ENCODE measurements at regions not wholly inside any gene's neighbourhood (a gene's known extent, or its start where the extent isn't known, plus 50 kb on each side); places are given as distances from the start of the nearest gene placed in this dataset.

DNA sequence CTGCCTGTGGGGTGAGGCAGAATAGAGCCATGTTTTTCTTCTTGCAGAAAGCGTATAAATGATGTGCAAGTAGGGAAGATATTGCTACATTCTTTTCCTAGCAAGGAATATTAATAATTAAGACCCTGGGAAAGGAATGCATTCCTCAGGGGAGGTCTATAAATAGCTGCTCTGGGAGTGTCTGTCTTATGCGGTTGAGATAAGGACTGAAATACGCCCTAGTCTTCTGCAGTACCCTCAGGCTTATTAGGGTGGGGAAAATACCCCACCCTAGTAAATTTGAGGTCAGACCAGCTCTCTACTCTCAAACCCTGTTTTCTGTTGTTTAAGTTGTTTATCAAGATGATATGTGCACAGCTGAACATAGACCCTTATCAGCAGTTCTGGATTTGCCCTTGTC, 155.9 kb upstream of the HMCN1 start:
- POLR2A ChIA-PET, result no interaction called here
- TF ChIP-seq, protein P1, sequence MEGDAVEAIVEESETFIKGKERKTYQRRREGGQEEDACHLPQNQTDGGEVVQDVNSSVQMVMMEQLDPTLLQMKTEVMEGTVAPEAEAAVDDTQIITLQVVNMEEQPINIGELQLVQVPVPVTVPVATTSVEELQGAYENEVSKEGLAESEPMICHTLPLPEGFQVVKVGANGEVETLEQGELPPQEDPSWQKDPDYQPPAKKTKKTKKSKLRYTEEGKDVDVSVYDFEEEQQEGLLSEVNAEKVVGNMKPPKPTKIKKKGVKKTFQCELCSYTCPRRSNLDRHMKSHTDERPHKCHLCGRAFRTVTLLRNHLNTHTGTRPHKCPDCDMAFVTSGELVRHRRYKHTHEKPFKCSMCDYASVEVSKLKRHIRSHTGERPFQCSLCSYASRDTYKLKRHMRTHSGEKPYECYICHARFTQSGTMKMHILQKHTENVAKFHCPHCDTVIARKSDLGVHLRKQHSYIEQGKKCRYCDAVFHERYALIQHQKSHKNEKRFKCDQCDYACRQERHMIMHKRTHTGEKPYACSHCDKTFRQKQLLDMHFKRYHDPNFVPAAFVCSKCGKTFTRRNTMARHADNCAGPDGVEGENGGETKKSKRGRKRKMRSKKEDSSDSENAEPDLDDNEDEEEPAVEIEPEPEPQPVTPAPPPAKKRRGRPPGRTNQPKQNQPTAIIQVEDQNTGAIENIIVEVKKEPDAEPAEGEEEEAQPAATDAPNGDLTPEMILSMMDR (IDR thresholded peaks at IDR 0.05), result no peak
- Mint-ChIP-seq H3K4me3 (no peak overlapping the region), H3K27me3 (no peaks in the 10 kb centered on the region), H3K9me3 (peaks cover 26% of the 10 kb centered on the region), H3K36me3 (ENCODE audit: low read depth) (peaks cover 3% of the 10 kb centered on the region), H3K4me1 (peaks cover 14% of the 10 kb centered on the region), H3K27ac (no peak overlapping the region)
- DNase-seq (no peak), ATAC-seq (ENCODE audit: low read depth) (no peak)
- CTCF ChIA-PET, result interaction anchor here (1.2 kb wide), 1 partner anchor 92 kb away, joined by 3 read pairs; no protein-coding TSS in a partner anchor
- intact Hi-C loops (cut with micrococcal nuclease), result no loop called here

DNA sequence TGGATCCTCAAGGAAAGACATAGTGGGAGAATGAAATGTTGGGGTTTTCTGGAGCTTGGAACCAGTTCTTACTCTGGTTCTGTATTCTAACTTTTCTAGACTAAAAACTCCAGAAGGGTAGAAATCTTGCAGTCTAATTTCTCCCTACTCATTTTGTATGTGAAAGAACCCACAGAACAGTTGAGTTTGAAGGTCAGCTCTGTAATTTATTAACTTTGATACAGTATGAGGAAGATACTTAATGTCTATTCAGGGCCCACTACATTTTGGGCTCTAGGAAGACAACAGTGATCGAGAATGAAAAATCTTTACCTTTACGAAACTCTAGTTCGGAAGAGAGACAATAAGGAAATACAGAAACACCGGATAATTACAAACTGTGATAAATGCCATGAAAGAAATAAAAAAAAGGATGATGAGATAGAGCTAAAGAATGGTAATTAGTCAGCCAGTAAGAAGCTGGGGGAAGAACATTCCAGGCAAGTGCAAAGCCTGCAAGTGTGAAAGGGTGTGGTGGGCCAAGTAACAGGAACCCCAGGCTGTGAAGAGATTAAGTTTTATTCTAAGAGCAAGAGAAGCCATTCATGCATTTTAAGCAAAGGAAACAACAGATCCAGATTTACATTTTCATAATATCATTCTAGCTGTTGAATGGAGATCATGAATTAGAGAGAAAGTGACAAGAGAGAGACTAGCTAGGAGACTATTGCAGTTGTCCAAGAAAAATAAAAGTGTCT, 159.9 kb upstream of the HMCN1 start:
- POLR2A ChIA-PET, result no interaction called here
- intact Hi-C loops (cut with micrococcal nuclease), result no loop called here
- H3K27ac Mint-ChIP-seq, result peak overlapping the region; percentile 56

DNA sequence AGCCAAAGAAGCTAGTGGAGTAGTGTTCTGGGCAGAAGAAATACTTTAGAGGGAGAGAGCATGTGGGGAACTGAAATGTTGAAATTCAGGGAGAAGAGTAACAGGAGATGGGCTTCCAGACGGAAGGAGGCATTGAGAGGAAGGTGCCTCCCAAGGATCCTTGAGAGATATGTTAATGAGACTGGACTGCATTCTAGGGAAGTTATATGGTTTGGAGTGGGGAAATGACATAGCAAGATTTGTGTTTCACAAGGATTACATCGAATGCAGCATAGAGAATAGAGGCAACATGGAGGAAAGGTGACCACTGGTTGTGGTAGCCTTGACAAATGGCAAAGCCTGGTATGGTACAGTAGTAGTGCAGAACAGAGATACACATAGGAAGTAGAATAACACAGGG, 160.5 kb upstream of the HMCN1 start:
- intact Hi-C loops (cut with micrococcal nuclease), result no loop called here

More for the DNA sequence above, 159.9 kb upstream of the HMCN1 start:
- Mint-ChIP-seq H3K27me3 (no peaks in the 10 kb centered on the region), H3K36me3 (ENCODE audit: low read depth) (peaks cover 3% of the 10 kb centered on the region), H3K4me3 (peak overlapping the region; percentile 12), H3K9me3 (peaks cover 10% of the 10 kb centered on the region), H3K4me1 (peaks cover 22% of the 10 kb centered on the region)
- ATAC-seq (ENCODE audit: low read depth) (peak; percentile 56), DNase-seq (no peak)
- CTCF ChIA-PET, result interaction anchor here (1.0 to 1.1 kb wide), 2 partner anchors 22 to 47 kb away, joined by 3 read pairs; no protein-coding TSS in a partner anchor
- TF ChIP-seq, protein P1 (IDR thresholded peaks at IDR 0.05), result no peak

DNA sequence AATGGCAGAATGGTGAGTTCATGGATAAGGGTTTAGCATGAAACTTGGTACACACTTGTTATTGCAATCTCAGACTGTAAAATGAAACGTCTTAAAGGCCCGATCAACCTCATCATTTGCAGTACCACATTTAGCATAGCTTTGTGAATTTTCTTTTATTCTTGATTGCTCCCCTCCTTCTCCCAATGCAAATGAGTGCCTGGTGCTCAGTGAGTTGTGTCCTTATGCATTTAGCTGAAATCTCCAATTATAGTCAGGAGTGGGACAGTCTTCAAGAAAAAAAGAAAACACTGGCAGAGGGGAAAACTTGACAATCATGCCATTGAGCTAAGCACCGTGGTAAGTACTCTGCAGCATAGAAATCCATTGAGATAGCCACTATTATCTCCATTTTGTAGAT, 161.0 kb upstream of the HMCN1 start:
- peak overlapping the region; percentile 6 for H3K27ac Mint-ChIP-seq
- ChIA-PET POLR2A (interaction anchor here (0.5 kb wide), 1 partner anchor 603 kb away, joined by 5 read pairs; no protein-coding TSS in a partner anchor), CTCF (interaction anchor here (0.9 to 1.5 kb wide), 3 partner anchors 13 to 45 kb away, joined by 3 to 8 read pairs (median 3); no protein-coding TSS in a partner anchor)
- TF ChIP-seq, protein P1 (IDR thresholded peaks at IDR 0.05), result no peak
- no peaks in the 10 kb centered on the region for H3K27me3 Mint-ChIP-seq
- H3K36me3 Mint-ChIP-seq (ENCODE audit: low read depth), result peaks cover 3% of the 10 kb centered on the region
- peaks cover 29% of the 10 kb centered on the region for H3K4me1 Mint-ChIP-seq
- no peak for DNase-seq
- H3K9me3 Mint-ChIP-seq, result peaks cover 4% of the 10 kb centered on the region
- ATAC-seq (ENCODE audit: low read depth), result no peak
- intact Hi-C loops (cut with micrococcal nuclease), result no loop called here
- H3K4me3 Mint-ChIP-seq, result no peak overlapping the region

More for the DNA sequence above, 160.5 kb upstream of the HMCN1 start:
- DNase-seq (no peak), ATAC-seq (ENCODE audit: low read depth) (no peak)
- CTCF ChIA-PET, result interaction anchor here (0.9 to 1.5 kb wide), 3 partner anchors 13 to 46 kb away, joined by 3 to 8 read pairs (median 3); no protein-coding TSS in a partner anchor
- Mint-ChIP-seq H3K36me3 (ENCODE audit: low read depth) (peaks cover 3% of the 10 kb centered on the region), H3K27ac (no peak overlapping the region), H3K4me1 (peaks cover 25% of the 10 kb centered on the region), H3K4me3 (no peak overlapping the region), H3K9me3 (peaks cover 7% of the 10 kb centered on the region), H3K27me3 (no peaks in the 10 kb centered on the region)
- POLR2A ChIA-PET, result no interaction called here
- TF ChIP-seq, protein P1 (IDR thresholded peaks at IDR 0.05), result no peak

DNA sequence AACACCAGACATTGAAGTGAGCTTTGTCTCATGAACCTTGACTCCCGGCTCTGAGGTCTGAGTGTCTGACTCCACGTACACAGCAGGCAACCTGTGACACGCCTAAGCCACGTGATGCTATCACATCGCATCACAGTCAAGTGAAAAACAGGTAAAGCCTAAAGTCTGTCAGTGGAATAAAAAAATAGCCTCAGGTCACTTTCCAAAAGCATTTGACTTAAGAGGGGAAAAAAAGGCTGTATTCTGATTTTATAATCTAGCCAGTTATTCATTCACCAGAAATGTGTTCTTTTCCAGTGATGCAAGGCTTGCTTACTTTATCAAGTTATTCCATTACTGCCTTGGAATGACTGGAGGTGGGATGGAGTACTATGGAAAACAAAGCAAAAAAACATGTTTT, 163.2 kb upstream of the HMCN1 start:
- TF ChIP-seq, protein P1 (IDR thresholded peaks at IDR 0.05), result no peak
- H3K27me3 Mint-ChIP-seq, result no peaks in the 10 kb centered on the region
- H3K4me1 Mint-ChIP-seq, result peaks cover 48% of the 10 kb centered on the region
- intact Hi-C loops (cut with micrococcal nuclease), result no loop called here
- POLR2A ChIA-PET, result no interaction called here
- CTCF ChIA-PET, result no interaction called here
- ATAC-seq (ENCODE audit: low read depth), result no peak
- H3K9me3 Mint-ChIP-seq, result no peaks in the 10 kb centered on the region
- no peaks in the 10 kb centered on the region for H3K36me3 Mint-ChIP-seq (ENCODE audit: low read depth)
- H3K4me3 Mint-ChIP-seq, result no peak overlapping the region
- H3K27ac Mint-ChIP-seq, result no peak overlapping the region
- no peak for DNase-seq

Measured in activated B cell treated with CpG ODN at 0.5 μM for 24 hours (primary cell).